GM12878 (cell line): ENCODE measurements at regions not wholly inside any gene's neighbourhood (a gene's known extent, or its start where the extent isn't known, plus 50 kb on each side); places are given as distances from the start of the nearest gene placed in this dataset.
"Not testable (repeated sequence)": the region's sequence is repeated elsewhere in the genome, so short reads cannot be mapped to it uniquely, and the experiment has no call there.

Experiments used
- ATAC-seq: fragments of 200-7000 bp; cut with Tn5 transposase; 3 replicates; pipeline ENCODE4 v1.9.1; 2020; ENCODE audit warnings: mild to moderate bottlenecking, moderate library complexity
- BruUV-seq: library from RNA; stranded (reverse); fragments of 400-500 nt; replicated peaks from 2 replicates; lab custom pipeline; 2021; lab: Mats Ljungman, UMichigan
- CTCF ChIA-PET: fragments of 300-600 bp; sonication (Branson Sonifier 250); formaldehyde crosslinking; extraction: SDS; loops from one replicate; lab custom pipeline; 2021; ENCODE audit warnings: inconsistent platforms; lab: Yijun Ruan, JAX
- POLR2A ChIA-PET: fragments of 350-600 bp; formaldehyde crosslinking; extraction: SDS; loops from one replicate; lab custom pipeline; 2021; ENCODE audit warnings: inconsistent platforms; lab: Charles Lee
- RAD21 ChIA-PET: fragments of 300-600 bp; sonication (Branson Sonifier 250); formaldehyde crosslinking; loops from one replicate; lab custom pipeline; 2023; ENCODE audit warnings: antibody characterized with exemption; ENCODE audit not compliant: unreplicated experiment; lab: Charles Lee
- SMC1A ChIA-PET: fragments of 300-600 bp; sonication (Branson Sonifier 250); formaldehyde crosslinking; loops from one replicate; lab custom pipeline; 2023; ENCODE audit not compliant: unreplicated experiment, uncharacterized antibody; lab: Charles Lee
- DNase-seq: peaks from one replicate; pipeline ENCODE4 v3.0.0-alpha.2; 2011; ENCODE audit warnings: low read depth, low spot score
- FAIRE-seq: peaks from 3 replicates; lab custom pipeline; 2011; peaks lifted over from hg19 to GRCh38; lab: Jason Lieb, UNC
- H2AFZ ChIP-seq: 2 replicates; pipeline ENCODE4 v1.6.0; 2011; ENCODE audit warnings: low read depth, low read length, control low read depth; ENCODE audit not compliant: control insufficient read depth
- H3K27ac ChIP-seq: 2 replicates; pipeline ENCODE4 v1.5.1; 2011; ENCODE audit warnings: control low read depth; ENCODE audit not compliant: control insufficient read depth, insufficient read depth
- H3K27me3 ChIP-seq, 2 experiments: replicated peaks in 1 of 2; 2 replicates each; pipeline versions ENCODE4 v1.6.0 to v1.6.1; 2011; ENCODE audit warnings: low read length in 1 of 2; ENCODE audit not compliant: control insufficient read depth in 2 of 2, insufficient read depth in 2 of 2
- H3K36me3 ChIP-seq, 2 experiments: 2 replicates each; pipeline ENCODE4 v1.5.1; 2011; ENCODE audit warnings: low read length in 1 of 2; ENCODE audit not compliant: control insufficient read depth in 2 of 2, insufficient read depth in 2 of 2
- H3K4me1 ChIP-seq: 2 replicates; pipeline ENCODE4 v1.6.1; 2011; ENCODE audit warnings: mild to moderate bottlenecking, low read length, moderate library complexity, mixed read lengths; ENCODE audit not compliant: control insufficient read depth, insufficient read depth
- H3K4me2 ChIP-seq: 2 replicates; pipeline ENCODE4 v1.6.0; 2011; ENCODE audit warnings: control low read depth; ENCODE audit not compliant: control insufficient read depth, insufficient read depth
- H3K4me3 ChIP-seq: fragments of 200-600 bp; sonication (generic); 2 replicates; pipeline ENCODE4 v1.5.1; 2016
- H3K79me2 ChIP-seq: 2 replicates; pipeline ENCODE4 v1.6.0; 2011; ENCODE audit warnings: low read length; ENCODE audit not compliant: control insufficient read depth, insufficient read depth
- H3K9ac ChIP-seq: 2 replicates; pipeline ENCODE4 v1.8.0; 2011; ENCODE audit warnings: low read length, control low read depth, mixed read lengths; ENCODE audit not compliant: control insufficient read depth, insufficient read depth
- H3K9me3 ChIP-seq: replicated peaks from 3 replicates; pipeline ENCODE4 v1.5.1; 2011; ENCODE audit warnings: mild to moderate bottlenecking, low read length; ENCODE audit not compliant: control insufficient read depth, insufficient read depth
- H4K20me1 ChIP-seq: 2 replicates; pipeline ENCODE4 v1.6.0; 2011; ENCODE audit not compliant: control insufficient read depth, insufficient read depth
- SRF ChIP-seq, 2 experiments: IDR thresholded peaks; 2 replicates each; pipeline ENCODE4 v1.6.1; 2011; ENCODE audit warnings: low read depth in 2 of 2, low read length in 2 of 2, mild to moderate bottlenecking in 1 of 2, moderate library complexity in 1 of 2
- WGBS: methylation state at CpG from one replicate; pipeline ENCODE4 v1.1.6; 2016; ENCODE audit warnings: low lambda C conversion rate; ENCODE audit not compliant: insufficient replicate concordance, insufficient coverage; ENCODE audit errors: missing lambda C conversion rate; 5-methylcytosine and 5-hydroxymethylcytosine counted together
- in situ Hi-C: fragments of 300-500 bp; cut with MboI; formaldehyde crosslinking; loops from 9 replicates; pipeline ENCODE4 v1.14.3; 2018; ENCODE audit warnings: mixed read lengths
- intact Hi-C: fragments of 100-400 bp; cut with micrococcal nuclease; formaldehyde crosslinking; loops from one replicate; pipeline ENCODE4 v1.14.2; 2022; ENCODE audit not compliant: unreplicated experiment

DNA sequence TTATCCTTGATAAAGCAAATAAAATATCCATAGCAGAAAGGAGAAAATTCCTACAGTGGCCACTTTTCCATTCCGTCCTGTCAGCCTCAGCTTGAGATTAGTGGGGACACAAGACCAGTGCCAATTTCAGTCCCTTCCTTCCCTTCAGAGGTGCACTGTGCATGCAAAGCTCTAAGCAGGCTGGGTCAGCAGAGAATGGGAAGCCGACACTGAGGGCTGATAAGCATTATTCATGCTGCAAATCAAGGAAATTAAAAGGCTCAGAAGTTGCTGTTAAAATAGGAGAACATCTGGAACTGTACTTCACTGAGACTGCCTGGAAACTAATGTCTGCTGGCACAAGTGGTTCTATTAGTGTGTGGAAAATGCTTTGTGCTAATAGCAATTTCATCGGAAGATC is 534.3 kb downstream of the ADCYAP1 start:
- no peak overlapping the region for H3K4me3 ChIP-seq
- no peaks in the 10 kb centered on the region for H4K20me1 ChIP-seq
- DNase-seq (no peak), ATAC-seq (no peak), FAIRE-seq (no peak)
- H3K36me3 ChIP-seq = no peaks in the 10 kb centered on the region
- no peaks in the 10 kb centered on the region for H3K9me3 ChIP-seq
- H3K4me2 ChIP-seq = no peak overlapping the region
- SMC1A ChIA-PET = no interaction called here
- H3K27me3 ChIP-seq = no peaks in the 10 kb centered on the region
- H3K9ac ChIP-seq = no peak overlapping the region
- WGBS = 17% methylated on average over 3 of the region's 3 CpGs
- RAD21 ChIA-PET = no interaction called here
- intact Hi-C loops (no loop called here), in situ Hi-C loops (no loop called here)
- no peak for TF ChIP-seq SRF (IDR thresholded peaks at IDR 0.05; ENCODE audit: low read depth in 2 of 2, low read length in 2 of 2)
- no peaks in the 10 kb centered on the region for H3K4me1 ChIP-seq
- H2AFZ ChIP-seq = no peak overlapping the region
- no peak overlapping the region for H3K27ac ChIP-seq
- no TSS peak for BruUV-seq
- H3K79me2 ChIP-seq = no peaks in the 10 kb centered on the region
- CTCF ChIA-PET = no interaction called here
- POLR2A ChIA-PET = no interaction called here

GRCh38 chr18:1444062-1444461 is 539.4 kb downstream of the ADCYAP1 start:
- H2AFZ ChIP-seq, SMC1A ChIA-PET, H3K4me1 ChIP-seq, H3K27ac ChIP-seq, H3K36me3 ChIP-seq, H3K9ac ChIP-seq, in situ Hi-C loops, BruUV-seq, H3K4me3 ChIP-seq, intact Hi-C loops, FAIRE-seq, RAD21 ChIA-PET, CTCF ChIA-PET, H3K4me2 ChIP-seq, H3K79me2 ChIP-seq, H3K27me3 ChIP-seq, H4K20me1 ChIP-seq, POLR2A ChIA-PET, DNase-seq, ATAC-seq, H3K9me3 ChIP-seq: not testable (repeated sequence)
- 45% methylated on average over 2 of the region's 2 CpGs for WGBS
